Lung microvascular endothelial cell (primary cell): ENCODE measurements at regions not wholly inside any gene's neighbourhood (a gene's known extent, or its start where the extent isn't known, plus 50 kb on each side); places are given as distances from the start of the nearest gene placed in this dataset.
"Not testable (repeated sequence)": the region's sequence is repeated elsewhere in the genome, so short reads cannot be mapped to it uniquely, and the experiment has no call there.

Source experiments
- DNase-seq, 2 donors: peaks; one replicate each; pipeline versions ENCODE4 v3.0.0 to v3.0.0-alpha.2; 2010; ENCODE audit warnings: low read depth in 2 of 2

DNA sequence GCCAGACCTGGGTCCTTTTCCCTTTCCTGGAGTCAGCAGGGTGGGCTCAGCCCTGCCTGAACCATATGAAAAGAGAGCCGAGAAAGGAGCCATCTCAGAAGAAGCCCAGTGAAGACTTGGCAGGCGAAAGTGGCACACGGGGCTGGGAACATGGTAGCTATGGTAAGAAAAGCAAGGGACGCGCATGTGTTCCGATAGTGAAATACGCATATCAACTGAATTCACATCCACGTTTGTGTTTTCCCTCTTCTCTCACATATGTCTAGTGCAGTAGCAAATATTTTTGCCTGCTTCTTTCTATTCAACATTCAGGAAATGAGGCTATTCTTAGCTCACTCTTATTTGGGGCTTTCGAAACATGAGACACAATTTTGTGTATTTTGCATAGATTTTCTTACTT lies 54.1 kb upstream of the PEG3 start:
- DNase-seq, result no peak

DNA sequence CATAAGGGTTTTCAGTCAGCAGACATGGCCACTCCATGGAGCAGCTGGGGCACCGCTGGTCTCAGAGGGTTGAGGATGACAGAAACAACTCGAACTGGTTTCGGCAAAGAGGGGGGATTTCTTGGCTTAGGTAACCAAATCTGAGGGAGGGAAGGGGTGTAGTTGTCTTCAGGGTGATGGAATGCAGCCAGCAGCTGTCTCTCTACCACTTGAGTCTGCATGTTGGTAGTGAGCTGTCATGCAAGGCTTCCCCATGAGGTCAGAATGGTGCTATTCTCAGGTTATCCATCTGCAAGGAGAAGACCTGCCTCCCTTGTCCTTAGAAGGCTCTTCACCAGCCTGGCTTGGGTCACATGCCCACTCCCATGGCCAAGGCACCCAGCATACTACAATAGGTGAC lies 55.6 kb upstream of the PEG3 start:
- DNase-seq, result no peak

DNA sequence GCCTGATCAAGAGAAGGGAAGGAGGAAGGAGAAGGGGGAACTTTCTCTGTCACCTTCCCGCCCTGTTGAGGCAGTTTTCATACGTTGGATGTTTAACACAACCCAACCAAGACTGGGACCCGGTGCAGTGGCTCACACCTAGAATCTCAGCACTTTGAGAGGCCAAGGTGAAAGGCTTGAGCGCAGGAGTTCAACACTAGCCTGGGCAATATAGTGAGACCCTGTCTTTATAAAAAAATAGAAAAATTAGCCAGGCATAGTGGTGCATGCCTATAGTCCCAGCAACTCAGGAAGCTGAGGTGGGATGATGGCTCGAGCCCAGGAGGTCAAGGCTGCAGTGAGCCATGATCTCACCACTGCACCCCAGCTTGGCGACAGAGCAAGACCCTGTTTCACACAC lies 59.4 kb upstream of the PEG3 start:
- DNase-seq, result no peak

- DNase-seq, result no peak
Observed at GRCh38 chr19:56900573-56901097, 60.1 kb upstream of the PEG3 start.

DNA sequence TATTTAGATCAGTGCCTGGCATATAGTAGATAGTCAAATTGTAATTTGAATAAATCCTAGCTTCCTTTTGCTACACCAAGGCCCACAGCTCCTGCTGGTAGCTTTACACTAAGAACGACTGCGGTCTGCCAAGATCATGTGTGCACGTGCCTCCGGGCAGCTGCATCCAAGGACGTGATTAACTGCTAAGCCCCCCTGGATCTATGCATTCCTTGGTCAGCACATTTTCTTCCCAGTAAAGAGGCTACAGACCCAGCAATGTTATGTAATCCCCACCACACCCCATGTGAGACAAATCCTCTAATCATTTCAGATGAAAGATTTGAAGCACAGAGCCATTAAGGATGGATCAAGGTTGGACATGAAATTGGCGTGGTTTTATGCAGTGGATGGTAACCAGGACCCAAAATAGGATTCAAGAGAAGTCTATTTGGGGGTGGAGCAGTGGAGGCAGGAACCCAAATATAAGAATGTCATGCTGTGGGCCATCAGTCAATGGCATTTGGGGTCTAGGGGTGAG lies 65.2 kb upstream of the PEG3 start:
- no peak for DNase-seq

- no peak for DNase-seq
Observed at GRCh38 chr19:56912401-56913112, 72.0 kb upstream of the PEG3 start.

DNA sequence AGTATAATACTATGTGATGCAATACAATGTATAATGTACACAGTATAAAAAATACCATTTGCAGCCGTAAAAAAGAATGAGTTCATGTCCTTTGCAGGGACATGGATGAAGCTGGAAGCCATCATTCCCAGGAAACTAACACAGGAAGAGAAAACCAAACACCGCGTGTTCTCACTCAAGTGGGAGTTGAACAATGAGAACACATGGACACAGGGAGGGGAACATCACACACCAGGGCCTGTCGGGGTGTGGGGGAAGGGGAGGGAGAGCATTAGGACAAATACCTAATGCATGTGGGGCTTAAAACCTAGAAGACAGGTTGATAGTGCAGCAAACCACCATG lies 72.6 kb upstream of the PEG3 start:
- DNase-seq, result not testable (repeated sequence)

DNA sequence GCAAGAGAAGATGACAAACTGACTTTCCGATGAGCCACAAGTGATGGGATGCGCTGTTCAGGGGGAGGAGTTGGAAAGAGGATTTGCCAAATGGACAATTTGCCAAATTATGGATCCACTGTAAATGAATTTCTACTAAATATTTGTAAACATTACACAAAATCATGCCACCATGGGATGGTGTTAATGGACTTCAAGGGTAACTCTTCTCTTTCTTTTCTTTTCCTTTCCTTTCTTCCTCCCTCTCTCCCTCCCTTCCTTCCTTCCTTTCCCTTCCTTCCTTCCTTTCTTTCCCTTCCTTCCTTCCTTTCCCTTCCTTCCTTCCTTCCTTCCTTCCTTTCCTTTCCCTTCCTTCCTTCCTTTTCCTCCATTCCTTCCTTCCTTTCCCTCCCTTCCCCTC lies 76.0 kb upstream of the PEG3 start:
- no peak for DNase-seq

DNA sequence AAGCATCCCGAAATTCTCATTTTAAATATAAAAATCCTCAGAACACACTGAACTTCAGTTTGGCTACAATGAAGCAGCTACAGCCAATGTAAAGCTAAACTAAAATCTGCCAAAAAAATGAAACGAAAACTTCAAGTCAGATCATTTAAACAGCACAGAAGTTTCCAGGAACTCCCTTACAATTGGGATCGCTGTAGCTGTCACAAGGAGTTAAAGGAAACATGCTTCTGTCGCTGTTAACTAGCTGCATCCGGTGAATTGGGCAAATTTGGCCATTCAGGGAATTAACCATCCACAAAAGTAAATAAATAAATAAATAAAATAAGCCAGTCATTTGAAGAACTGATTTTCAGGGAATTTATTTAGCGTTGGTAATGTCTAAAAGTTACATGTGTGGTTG lies 77.0 kb upstream of the PEG3 start:
- no peak for DNase-seq

DNA sequence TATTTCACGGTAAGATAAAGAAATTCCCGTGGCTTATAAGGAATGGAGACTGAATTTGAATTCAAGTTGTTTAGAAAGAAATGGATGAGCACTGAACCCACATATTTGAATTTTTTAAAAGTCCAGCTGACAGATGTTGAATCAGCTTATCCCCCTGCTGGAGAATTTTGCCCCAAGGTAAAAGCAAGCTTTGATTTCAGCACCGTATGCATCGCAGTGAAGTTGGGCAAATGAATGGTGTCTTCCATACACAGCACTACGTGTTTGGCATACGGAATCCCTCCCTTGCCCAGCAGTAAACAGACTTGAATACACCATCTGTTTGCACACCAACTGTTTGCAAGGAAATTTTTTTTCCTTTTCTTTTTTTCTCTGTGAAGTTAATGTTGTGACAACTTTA lies 77.5 kb upstream of the PEG3 start:
- no peak for DNase-seq

- DNase-seq, result no peak
Observed at GRCh38 chr19:56918682-56919307, 78.3 kb upstream of the PEG3 start.

DNA sequence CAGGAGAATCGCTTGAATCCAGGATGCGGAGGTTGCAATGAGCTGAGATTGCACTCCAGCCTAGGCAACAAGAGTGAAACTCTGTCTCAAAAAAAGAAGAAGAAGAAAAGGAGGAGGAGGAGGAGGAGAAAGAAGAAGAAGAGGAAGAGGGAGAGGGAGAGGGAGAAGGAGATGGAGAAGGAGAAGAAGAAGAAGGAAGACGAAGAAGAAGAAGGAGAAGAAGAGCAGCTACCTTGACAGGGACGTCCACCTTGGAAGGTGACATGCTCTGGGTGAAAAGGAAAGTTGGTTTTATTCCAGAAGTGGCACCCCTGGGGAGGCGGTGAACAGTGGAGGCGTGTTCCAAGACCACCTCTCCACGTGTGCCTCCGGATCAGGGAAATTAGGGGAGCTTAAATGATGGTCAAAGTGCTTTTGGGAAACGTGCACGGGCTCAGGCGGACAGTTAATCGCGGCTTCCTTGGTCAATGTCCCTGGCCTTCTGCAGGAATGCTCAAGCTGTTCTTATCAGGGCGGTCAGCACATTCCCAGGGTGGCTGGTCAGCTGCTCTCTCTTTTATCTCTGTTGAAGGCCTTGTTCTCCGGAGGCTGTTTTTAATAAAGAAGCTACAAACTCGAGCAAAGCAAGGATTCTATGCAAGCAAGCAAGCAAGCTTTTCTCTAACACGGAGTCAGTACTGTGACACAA lies 78.9 kb upstream of the PEG3 start:
- no peak for DNase-seq

- DNase-seq, result not testable (repeated sequence)
Observed at GRCh38 chr19:56926094-56926493, 85.6 kb upstream of the PEG3 start.

DNA sequence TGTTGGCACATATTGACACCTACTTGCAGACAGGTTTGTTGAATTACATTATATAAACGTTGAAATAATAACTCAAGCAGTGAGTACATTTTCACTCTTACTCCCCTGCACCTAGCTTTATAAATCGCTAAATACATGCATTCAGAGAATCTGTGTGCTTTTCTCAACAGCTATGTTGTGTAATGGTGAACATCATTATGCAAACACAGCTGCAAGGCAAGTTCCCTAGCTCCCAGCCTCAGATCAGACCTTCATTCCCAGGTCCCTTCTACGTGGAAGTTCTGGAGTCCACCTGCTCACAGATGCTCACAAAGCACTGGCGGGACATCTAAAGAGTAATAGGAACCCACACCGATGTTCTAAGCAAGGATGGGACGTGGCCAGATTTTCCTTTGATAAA lies 86.8 kb upstream of the PEG3 start:
- DNase-seq, result no peak

- no peak for DNase-seq
Observed at GRCh38 chr19:56927791-56928207, 87.3 kb upstream of the PEG3 start.

GRCh38 chr19:56930647-56931535 lies 90.4 kb upstream of the PEG3 start:
- DNase-seq, result no peak

DNA sequence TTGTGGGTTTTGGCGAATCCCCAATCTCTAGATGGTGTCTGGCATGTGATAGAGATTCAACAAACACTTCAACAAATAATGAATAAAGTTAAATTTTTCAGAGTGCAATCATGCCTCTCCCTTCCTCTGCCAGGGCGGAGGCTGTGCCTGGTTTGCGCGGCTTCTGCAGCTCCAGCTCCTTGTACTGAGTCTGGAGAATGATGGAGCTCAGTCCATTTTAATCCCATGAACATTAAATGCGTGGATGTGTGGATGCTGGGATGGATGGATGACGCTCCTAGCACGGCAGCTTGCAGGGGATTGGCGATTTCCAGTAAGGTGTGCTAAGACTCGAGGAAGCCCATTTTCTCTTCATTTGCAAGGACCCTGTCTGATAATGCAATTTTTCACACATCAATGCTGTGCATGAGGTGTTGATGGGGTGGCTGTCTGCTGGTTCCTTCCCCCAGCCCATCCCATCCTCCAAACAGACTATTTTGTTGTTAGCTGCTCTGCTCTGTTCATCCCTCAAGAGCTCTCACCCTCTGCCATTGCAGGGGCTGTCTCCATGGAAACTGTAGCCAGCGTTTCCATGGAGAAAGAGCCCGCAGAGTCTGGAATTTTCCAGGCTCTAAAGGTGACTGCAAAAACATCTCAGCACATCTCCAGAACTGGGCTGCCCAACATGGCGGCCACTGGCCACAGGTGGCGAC lies 92.6 kb upstream of the PEG3 start:
- DNase-seq, result no peak

GRCh38 chr19:56934438-56935090 lies 94.0 kb upstream of the PEG3 start:
- DNase-seq, result no peak

DNA sequence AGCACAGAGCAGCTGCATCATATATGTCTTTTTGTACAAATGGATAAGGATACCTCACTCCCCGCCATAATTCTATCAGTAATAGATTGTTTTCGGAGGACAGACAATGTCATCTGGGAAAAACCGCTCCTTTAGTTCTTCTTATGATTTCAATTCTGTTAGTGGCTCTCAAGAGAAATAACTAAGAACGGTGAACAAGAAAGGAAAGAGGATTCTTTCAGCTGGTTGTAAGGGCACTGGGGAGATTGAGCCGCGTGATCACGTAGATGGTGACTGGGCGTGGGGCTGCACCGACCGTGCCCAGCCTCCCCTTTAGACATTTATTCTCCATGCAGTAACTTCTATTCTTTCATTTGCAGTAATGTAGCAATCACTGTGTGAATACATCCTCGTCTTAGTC lies 99.4 kb upstream of the PEG3 start:
- DNase-seq, result no peak

- DNase-seq, result peak; percentile 27 to 42
Observed at GRCh38 chr19:56942756-56943155, 102.2 kb upstream of the PEG3 start.
